Neural cell (in vitro differentiated cells): ENCODE measurements at regions not wholly inside any gene's neighbourhood (a gene's known extent, or its start where the extent isn't known, plus 50 kb on each side); places are given as distances from the start of the nearest gene placed in this dataset.

Source experiments
- H2AFZ ChIP-seq: fragments of 200-600, 300-800 bp; sonication (generic), shearing (Covaris generic); 2 replicates; pipeline ENCODE4 v1.6.0; 2014; ENCODE audit warnings: low read depth, mild to moderate bottlenecking, antibody characterized with exemption, low read length, moderate library complexity
- H3F3A ChIP-seq: fragments of 200-600 bp; shearing (Covaris generic); 2 replicates; pipeline ENCODE4 v1.6.1; 2016; ENCODE audit warnings: mild to moderate bottlenecking, moderate library complexity, mixed read lengths, antibody characterized with exemption, low read length; ENCODE audit not compliant: insufficient read depth, poor library complexity, severe bottlenecking
- H3K27ac ChIP-seq: fragments of 200-600, 300-800 bp; sonication (generic), shearing (Covaris generic); 2 replicates; pipeline ENCODE4 v1.5.1; 2014; ENCODE audit warnings: mild to moderate bottlenecking, low read length, moderate library complexity
- H3K27me3 ChIP-seq: fragments of 300-800, 200-600 bp; sonication (generic), shearing (Covaris generic); 2 replicates; pipeline ENCODE4 v1.6.0; 2014; ENCODE audit warnings: mild to moderate bottlenecking, low read depth, low read length, moderate library complexity; ENCODE audit not compliant: insufficient read depth
- H3K36me3 ChIP-seq: fragments of 300-800, 200-600 bp; sonication (generic), shearing (Covaris generic); 2 replicates; pipeline ENCODE4 v1.5.1; 2014; ENCODE audit warnings: mild to moderate bottlenecking, antibody characterized with exemption, low read length, moderate library complexity; ENCODE audit not compliant: insufficient read depth
- H3K4me2 ChIP-seq: fragments of 300-800, 200-600 bp; sonication (generic), shearing (Covaris generic); 2 replicates; pipeline ENCODE4 v1.6.0; 2014; ENCODE audit warnings: mild to moderate bottlenecking, low read length
- H3K4me3 ChIP-seq: fragments of 300-800, 200-600 bp; sonication (generic), shearing (Covaris generic); 2 replicates; pipeline ENCODE4 v1.5.1; 2014; ENCODE audit warnings: mild to moderate bottlenecking, low read length, moderate library complexity
- H3K79me2 ChIP-seq: fragments of 200-600 bp; shearing (Covaris generic); replicated peaks from 2 replicates; pipeline ENCODE4 v1.6.0; 2014; ENCODE audit warnings: mild to moderate bottlenecking, low read length, moderate library complexity; ENCODE audit not compliant: insufficient read depth
- H3K9ac ChIP-seq: fragments of 300-800, 200-600 bp; sonication (generic), shearing (Covaris generic); 2 replicates; pipeline ENCODE4 v1.6.1; 2016; ENCODE audit warnings: mild to moderate bottlenecking, low read length, mixed read lengths
- H3K9me2 ChIP-seq: fragments of 200-600 bp; shearing (Covaris generic); 2 replicates; pipeline ENCODE4 v1.6.1; 2016; ENCODE audit warnings: mild to moderate bottlenecking, low read length, mixed read lengths; ENCODE audit not compliant: insufficient read depth
- H3K9me3 ChIP-seq: fragments of 200-600, 300-800 bp; sonication (generic), shearing (Covaris generic); 2 replicates; pipeline ENCODE4 v1.6.1; 2016; ENCODE audit warnings: mild to moderate bottlenecking, mixed run types, low read length, moderate library complexity, mixed read lengths
- H4K20me1 ChIP-seq: fragments of 200-600 bp; shearing (Covaris generic); 2 replicates; pipeline ENCODE4 v1.6.1; 2016; ENCODE audit warnings: mild to moderate bottlenecking, mixed run types; ENCODE audit not compliant: insufficient read depth
- CTCF ChIP-seq: fragments of 450-650 bp; IDR thresholded peaks from 2 replicates; pipeline ENCODE4 v1.5.1; 2014; ENCODE audit warnings: antibody characterized with exemption, mild to moderate bottlenecking, moderate library complexity; ENCODE audit not compliant: poor library complexity, severe bottlenecking
- EP300 ChIP-seq: fragments of 450-650 bp; conservative IDR thresholded peaks from 2 replicates; pipeline ENCODE4 v1.6.1; 2014; ENCODE audit warnings: antibody characterized with exemption, mild to moderate bottlenecking, moderate library complexity; ENCODE audit not compliant: poor library complexity, severe bottlenecking
- EZH2 ChIP-seq: fragments of 200-600, 300-800 bp; shearing (Covaris generic), sonication (generic); IDR thresholded peaks from 2 replicates; pipeline ENCODE4 v1.6.1; 2014; ENCODE audit warnings: antibody characterized with exemption, low read length, borderline replicate concordance, mild to moderate bottlenecking; ENCODE audit not compliant: insufficient read depth, poor library complexity, severe bottlenecking
- MXI1 ChIP-seq: fragments of 450-650 bp; conservative IDR thresholded peaks from 2 replicates; pipeline ENCODE4 v1.6.1; 2014; ENCODE audit warnings: antibody characterized with exemption, mild to moderate bottlenecking; ENCODE audit not compliant: poor library complexity, severe bottlenecking
- POLR2AphosphoS5 ChIP-seq: IDR thresholded peaks from 2 replicates; pipeline ENCODE4 v1.6.1; 2012
- RAD21 ChIP-seq: fragments of 450-650 bp; conservative IDR thresholded peaks from 2 replicates; pipeline ENCODE4 v1.6.1; 2014; ENCODE audit warnings: antibody characterized with exemption, mild to moderate bottlenecking, moderate library complexity
- REST ChIP-seq: IDR thresholded peaks from 2 replicates; pipeline ENCODE4 v1.6.1; 2012; ENCODE audit warnings: borderline replicate concordance
- SMC3 ChIP-seq: fragments of 450-650 bp; conservative IDR thresholded peaks from 2 replicates; pipeline ENCODE4 v1.6.1; 2014; ENCODE audit warnings: antibody characterized with exemption, mild to moderate bottlenecking, moderate library complexity; ENCODE audit not compliant: poor library complexity
- TAF1 ChIP-seq: IDR thresholded peaks from 2 replicates; pipeline ENCODE4 v1.6.1; 2012; ENCODE audit warnings: low read depth

GRCh38 chr2:153163055-153163454 lies 315.5 kb downstream of the RPRM start:
- no peak overlapping the region for H3K27ac ChIP-seq
- TF ChIP-seq SMC3 (no peak), CTCF (peak; percentile 20)
- H3K27me3 ChIP-seq: no peaks in the 10 kb centered on the region
- H3K4me3 ChIP-seq: no peak overlapping the region
- H3K9me3 ChIP-seq: no peaks in the 10 kb centered on the region
- H2AFZ ChIP-seq: no peak overlapping the region
- no peaks in the 10 kb centered on the region for H3K9me2 ChIP-seq
- no peak overlapping the region for H3K9ac ChIP-seq
- H3F3A ChIP-seq: no peaks in the 10 kb centered on the region
- H3K36me3 ChIP-seq: no peaks in the 10 kb centered on the region
- H4K20me1 ChIP-seq: no peaks in the 10 kb centered on the region
- no peak overlapping the region for H3K4me2 ChIP-seq
- no peaks in the 10 kb centered on the region for H3K79me2 ChIP-seq

DNA sequence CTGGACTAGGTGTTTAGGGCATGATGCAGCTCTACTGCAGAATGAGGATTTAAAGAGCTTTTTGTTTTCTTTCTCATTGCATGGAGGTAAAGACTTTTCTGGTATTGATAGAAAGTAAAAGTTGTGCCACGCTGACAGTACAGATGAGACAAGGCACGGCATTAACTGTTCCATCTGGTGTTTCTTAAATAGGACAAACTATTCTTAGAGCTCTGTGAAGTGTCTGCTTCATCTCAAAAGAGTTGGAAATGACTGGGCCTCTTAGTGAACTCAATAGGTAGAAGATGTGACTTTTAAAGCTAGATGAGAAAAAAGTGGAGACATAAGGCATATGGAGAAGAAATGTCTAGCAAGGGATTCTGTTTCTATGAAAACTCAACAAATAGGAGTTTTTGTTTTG lies 321.8 kb downstream of the RPRM start:
- Histone ChIP-seq H4K20me1 (no peaks in the 10 kb centered on the region), H3K27me3 (no peaks in the 10 kb centered on the region), H3K36me3 (no peaks in the 10 kb centered on the region), H3K9ac (no peak overlapping the region), H2AFZ (no peak overlapping the region), H3F3A (no peaks in the 10 kb centered on the region), H3K79me2 (no peaks in the 10 kb centered on the region), H3K4me2 (no peak overlapping the region), H3K9me2 (no peaks in the 10 kb centered on the region), H3K27ac (no peak overlapping the region), H3K9me3 (no peaks in the 10 kb centered on the region), H3K4me3 (no peak overlapping the region)
- TF ChIP-seq EZH2 (no peak), POLR2AphosphoS5 (no peak), REST (no peak), CTCF (no peak), MXI1 (no peak), EP300 (no peak), SMC3 (no peak), RAD21 (no peak), TAF1 (no peak)
